GM12878 (cell line): ENCODE measurements at regions not wholly inside any gene's neighbourhood (a gene's known extent, or its start where the extent isn't known, plus 50 kb on each side); places are given as distances from the start of the nearest gene placed in this dataset.

Experiments
- ATAC-seq: fragments of 200-7000 bp; cut with Tn5 transposase; 3 replicates; pipeline ENCODE4 v1.9.1; 2020; ENCODE audit warnings: mild to moderate bottlenecking, moderate library complexity
- BruUV-seq: library from RNA; stranded (reverse); fragments of 400-500 nt; replicated peaks from 2 replicates; lab custom pipeline; 2021; lab: Mats Ljungman, UMichigan
- CTCF ChIA-PET: fragments of 300-600 bp; sonication (Branson Sonifier 250); formaldehyde crosslinking; extraction: SDS; loops from one replicate; lab custom pipeline; 2021; ENCODE audit warnings: inconsistent platforms; lab: Yijun Ruan, JAX
- POLR2A ChIA-PET: fragments of 350-600 bp; formaldehyde crosslinking; extraction: SDS; loops from one replicate; lab custom pipeline; 2021; ENCODE audit warnings: inconsistent platforms; lab: Charles Lee
- RAD21 ChIA-PET: fragments of 300-600 bp; sonication (Branson Sonifier 250); formaldehyde crosslinking; loops from one replicate; lab custom pipeline; 2023; ENCODE audit warnings: antibody characterized with exemption; ENCODE audit not compliant: unreplicated experiment; lab: Charles Lee
- SMC1A ChIA-PET: fragments of 300-600 bp; sonication (Branson Sonifier 250); formaldehyde crosslinking; loops from one replicate; lab custom pipeline; 2023; ENCODE audit not compliant: unreplicated experiment, uncharacterized antibody; lab: Charles Lee
- DNase-seq: peaks from one replicate; pipeline ENCODE4 v3.0.0-alpha.2; 2011; ENCODE audit warnings: low read depth, low spot score
- FAIRE-seq: peaks from 3 replicates; lab custom pipeline; 2011; peaks lifted over from hg19 to GRCh38; lab: Jason Lieb, UNC
- H2AFZ ChIP-seq: 2 replicates; pipeline ENCODE4 v1.6.0; 2011; ENCODE audit warnings: low read depth, low read length, control low read depth; ENCODE audit not compliant: control insufficient read depth
- H3K27ac ChIP-seq: 2 replicates; pipeline ENCODE4 v1.5.1; 2011; ENCODE audit warnings: control low read depth; ENCODE audit not compliant: control insufficient read depth, insufficient read depth
- H3K27me3 ChIP-seq, 2 experiments: replicated peaks in 1 of 2; 2 replicates each; pipeline versions ENCODE4 v1.6.0 to v1.6.1; 2011; ENCODE audit warnings: low read length in 1 of 2; ENCODE audit not compliant: control insufficient read depth in 2 of 2, insufficient read depth in 2 of 2
- H3K36me3 ChIP-seq, 2 experiments: 2 replicates each; pipeline ENCODE4 v1.5.1; 2011; ENCODE audit warnings: low read length in 1 of 2; ENCODE audit not compliant: control insufficient read depth in 2 of 2, insufficient read depth in 2 of 2
- H3K4me1 ChIP-seq: 2 replicates; pipeline ENCODE4 v1.6.1; 2011; ENCODE audit warnings: mild to moderate bottlenecking, low read length, moderate library complexity, mixed read lengths; ENCODE audit not compliant: control insufficient read depth, insufficient read depth
- H3K4me2 ChIP-seq: 2 replicates; pipeline ENCODE4 v1.6.0; 2011; ENCODE audit warnings: control low read depth; ENCODE audit not compliant: control insufficient read depth, insufficient read depth
- H3K4me3 ChIP-seq: fragments of 200-600 bp; sonication (generic); 2 replicates; pipeline ENCODE4 v1.5.1; 2016
- H3K79me2 ChIP-seq: 2 replicates; pipeline ENCODE4 v1.6.0; 2011; ENCODE audit warnings: low read length; ENCODE audit not compliant: control insufficient read depth, insufficient read depth
- H3K9ac ChIP-seq: 2 replicates; pipeline ENCODE4 v1.8.0; 2011; ENCODE audit warnings: low read length, control low read depth, mixed read lengths; ENCODE audit not compliant: control insufficient read depth, insufficient read depth
- H3K9me3 ChIP-seq: replicated peaks from 3 replicates; pipeline ENCODE4 v1.5.1; 2011; ENCODE audit warnings: mild to moderate bottlenecking, low read length; ENCODE audit not compliant: control insufficient read depth, insufficient read depth
- H4K20me1 ChIP-seq: 2 replicates; pipeline ENCODE4 v1.6.0; 2011; ENCODE audit not compliant: control insufficient read depth, insufficient read depth
- BCL3 ChIP-seq: IDR thresholded peaks from 2 replicates; pipeline ENCODE4 v1.6.1; 2011; ENCODE audit warnings: borderline replicate concordance, low read depth, mild to moderate bottlenecking, moderate library complexity, low read length; ENCODE audit not compliant: insufficient read depth, poor library complexity, severe bottlenecking
- DPF2 ChIP-seq: fragments of 450-650 bp; IDR thresholded peaks from 2 replicates; pipeline ENCODE4 v1.6.1; 2017; ENCODE audit warnings: mild to moderate bottlenecking
- EZH2 ChIP-seq: IDR thresholded peaks from 2 replicates; pipeline ENCODE4 v1.6.1; 2012; ENCODE audit warnings: low read depth, mild to moderate bottlenecking, control low read depth, inconsistent platforms, low read length, borderline replicate concordance; ENCODE audit not compliant: control insufficient read depth
- HDAC6 ChIP-seq: fragments of 200-600 bp; sonication (generic); IDR thresholded peaks from one replicate; pipeline ENCODE4 v1.8.0; 2017; ENCODE audit warnings: antibody characterized with exemption; ENCODE audit not compliant: unreplicated experiment
- MEF2A ChIP-seq: IDR thresholded peaks from 2 replicates; pipeline ENCODE4 v1.6.1; 2011; ENCODE audit warnings: low read depth, mild to moderate bottlenecking, low read length, moderate library complexity; ENCODE audit not compliant: insufficient read depth
- MTA3 ChIP-seq: IDR thresholded peaks from 2 replicates; pipeline ENCODE4 v1.6.1; 2012; ENCODE audit warnings: low read length, inconsistent platforms, borderline replicate concordance
- NFYB ChIP-seq: IDR thresholded peaks from 2 replicates; pipeline ENCODE4 v1.6.1; 2011; ENCODE audit warnings: low read depth, mild to moderate bottlenecking, low read length, improper control_type of control experiment, moderate library complexity; ENCODE audit not compliant: insufficient read depth
- NR2F1 ChIP-seq: fragments of 450-650 bp; conservative IDR thresholded peaks from 2 replicates; pipeline ENCODE4 v1.6.1; 2017; ENCODE audit warnings: mild to moderate bottlenecking
- PAX8 ChIP-seq: fragments of 450-650 bp; IDR thresholded peaks from 2 replicates; pipeline ENCODE4 v1.6.1; 2017; ENCODE audit warnings: mild to moderate bottlenecking, moderate library complexity
- POLR2A ChIP-seq: IDR thresholded peaks from 2 replicates; pipeline ENCODE4 v1.6.1; 2011; ENCODE audit warnings: low read depth, mild to moderate bottlenecking, low read length
- POLR2AphosphoS2 ChIP-seq: IDR thresholded peaks from 2 replicates; pipeline ENCODE4 v1.6.1; 2011; ENCODE audit warnings: low read depth, mild to moderate bottlenecking, low read length, improper control_type of control experiment, moderate library complexity
- RUNX3 ChIP-seq: IDR thresholded peaks from 2 replicates; pipeline ENCODE4 v1.6.1; 2012; ENCODE audit warnings: low read length, inconsistent platforms
- SIX5 ChIP-seq: IDR thresholded peaks from 2 replicates; pipeline ENCODE4 v1.6.1; 2011; ENCODE audit warnings: mild to moderate bottlenecking, low read depth, low read length, moderate library complexity; ENCODE audit not compliant: severe bottlenecking
- STAT1 ChIP-seq: fragments of 450-650 bp; conservative IDR thresholded peaks from 2 replicates; pipeline ENCODE4 v1.6.1; 2014; ENCODE audit warnings: antibody characterized with exemption, mild to moderate bottlenecking
- TBL1XR1 ChIP-seq: IDR thresholded peaks from 2 replicates; pipeline ENCODE4 v1.6.1; 2012; ENCODE audit warnings: low read depth, low read length, improper control_type of control experiment
- TCF3 ChIP-seq: IDR thresholded peaks from 2 replicates; pipeline ENCODE4 v1.6.1; 2012; ENCODE audit warnings: low read depth, mild to moderate bottlenecking, low read length, borderline replicate concordance; ENCODE audit not compliant: insufficient read depth
- USF2 ChIP-seq: IDR thresholded peaks from 2 replicates; pipeline ENCODE4 v1.6.1; 2011; ENCODE audit warnings: low read depth, low read length, improper control_type of control experiment, borderline replicate concordance
- WRNIP1 ChIP-seq: IDR thresholded peaks from 2 replicates; pipeline ENCODE4 v1.6.1; 2011; ENCODE audit warnings: low read depth, low read length, improper control_type of control experiment, borderline replicate concordance
- YY1 ChIP-seq: IDR thresholded peaks from 2 replicates; pipeline ENCODE4 v1.6.1; 2011; ENCODE audit warnings: low read depth, mild to moderate bottlenecking, low read length
- WGBS: methylation state at CpG from one replicate; pipeline ENCODE4 v1.1.6; 2016; ENCODE audit warnings: low lambda C conversion rate; ENCODE audit not compliant: insufficient replicate concordance, insufficient coverage; ENCODE audit errors: missing lambda C conversion rate; 5-methylcytosine and 5-hydroxymethylcytosine counted together
- in situ Hi-C: fragments of 300-500 bp; cut with MboI; formaldehyde crosslinking; loops from 9 replicates; pipeline ENCODE4 v1.14.3; 2018; ENCODE audit warnings: mixed read lengths
- intact Hi-C: fragments of 100-400 bp; cut with micrococcal nuclease; formaldehyde crosslinking; loops from one replicate; pipeline ENCODE4 v1.14.2; 2022; ENCODE audit not compliant: unreplicated experiment

- TF ChIP-seq SIX5 = no peak
Observed at GRCh38 chr20:24393903-24394302, 75.5 kb upstream of the SYNDIG1 start (continued).

- H2AFZ ChIP-seq = no peak overlapping the region
- H3K9ac ChIP-seq = no peak overlapping the region
- ChIA-PET CTCF (no interaction called here), SMC1A (no interaction called here), POLR2A (no interaction called here), RAD21 (no interaction called here)
- H3K4me1 ChIP-seq = no peaks in the 10 kb centered on the region
- intact Hi-C loops = no loop called here
- ATAC-seq (no peak), FAIRE-seq (no peak), DNase-seq (no peak)
- no peaks in the 10 kb centered on the region for H3K9me3 ChIP-seq
- BruUV-seq = no TSS peak
- H3K27me3 ChIP-seq = no peaks in the 10 kb centered on the region
- no peaks in the 10 kb centered on the region for H3K36me3 ChIP-seq
- in situ Hi-C loops = no loop called here
- 26% methylated on average over 4 of the region's 4 CpGs for WGBS
- TF ChIP-seq TBL1XR1 (no peak), EZH2 (no peak), STAT1 (no peak), POLR2A (no peak), NR2F1 (no peak), POLR2AphosphoS2 (no peak), PAX8 (no peak), WRNIP1 (no peak), HDAC6 (no peak), BCL3 (no peak), MEF2A (no peak), MTA3 (no peak), DPF2 (no peak), RUNX3 (no peak), USF2 (no peak), NFYB (no peak), YY1 (no peak), TCF3 (no peak)
- H3K27ac ChIP-seq = no peak overlapping the region
- H4K20me1 ChIP-seq = no peaks in the 10 kb centered on the region
- no peaks in the 10 kb centered on the region for H3K79me2 ChIP-seq
- no peak overlapping the region for H3K4me3 ChIP-seq
- no peak overlapping the region for H3K4me2 ChIP-seq
Observed at GRCh38 chr20:24392612-24393011, 76.8 kb upstream of the SYNDIG1 start.
